Esophagus (tissue), 2 donors: ENCODE measurements at regions not wholly inside any gene's neighbourhood (a gene's known extent, or its start where the extent isn't known, plus 50 kb on each side); places are given as distances from the start of the nearest gene placed in this dataset.

ENCODE experiments used
- H3K27ac ChIP-seq, 2 donors: one replicate each; pipeline ENCODE4 v1.5.1; 2013; ENCODE audit warnings: low read depth in 2 of 2, mild to moderate bottlenecking in 2 of 2, inconsistent platforms in 1 of 2, low read length in 1 of 2, moderate library complexity in 1 of 2
- H3K27me3 ChIP-seq, 2 donors: one replicate each; pipeline ENCODE4 v1.6.1; 2013; ENCODE audit warnings: low read length in 2 of 2, control low read depth in 1 of 2, mild to moderate bottlenecking in 1 of 2; ENCODE audit not compliant: insufficient read depth in 2 of 2, control insufficient read depth in 1 of 2
- H3K36me3 ChIP-seq, 2 donors: one replicate each; pipeline ENCODE4 v1.6.1; 2013; ENCODE audit warnings: low read length in 1 of 2; ENCODE audit not compliant: control insufficient read depth in 2 of 2, insufficient read depth in 2 of 2
- H3K4me1 ChIP-seq, 2 donors: one replicate each; pipeline ENCODE4 v1.6.1; 2013; ENCODE audit warnings: low read length in 1 of 2; ENCODE audit not compliant: control insufficient read depth in 2 of 2, insufficient read depth in 2 of 2
- H3K4me3 ChIP-seq, 2 donors: one replicate each; pipeline ENCODE4 v1.5.1; 2013; ENCODE audit warnings: low read length in 2 of 2, mild to moderate bottlenecking in 2 of 2, low read depth in 1 of 2, moderate library complexity in 1 of 2
- H3K9me3 ChIP-seq, 2 donors: one replicate each; pipeline ENCODE4 v1.6.1; 2013; ENCODE audit warnings: mild to moderate bottlenecking in 2 of 2, low read depth in 1 of 2, low read length in 1 of 2, moderate library complexity in 1 of 2; ENCODE audit not compliant: control insufficient read depth in 2 of 2, insufficient read depth in 1 of 2
- WGBS, 2 donors: extraction: QIAGEN DNeasy Blood & Tissue Kit; methylation state at CpG; one replicate each; pipeline ENCODE4 v1.1.7; 2013; 5-methylcytosine and 5-hydroxymethylcytosine counted together
- donor health status: healthy with polysubstance abuse.
- donor health status: Bipolar disorder and iron deficiency.

GRCh38 chr2:61640406-61640805 is 102.2 kb upstream of the XPO1 start:
- Histone ChIP-seq H3K4me1 (no peaks in the 10 kb centered on the region), H3K27me3 (no peaks in the 10 kb centered on the region), H3K4me3 (no peak overlapping the region), H3K36me3 (no peaks in the 10 kb centered on the region), H3K9me3 (no peaks in the 10 kb centered on the region), H3K27ac (no peak overlapping the region)
- 91 to 96% methylated on average over 2 of the region's 2 CpGs for WGBS, 2 donors

DNA sequence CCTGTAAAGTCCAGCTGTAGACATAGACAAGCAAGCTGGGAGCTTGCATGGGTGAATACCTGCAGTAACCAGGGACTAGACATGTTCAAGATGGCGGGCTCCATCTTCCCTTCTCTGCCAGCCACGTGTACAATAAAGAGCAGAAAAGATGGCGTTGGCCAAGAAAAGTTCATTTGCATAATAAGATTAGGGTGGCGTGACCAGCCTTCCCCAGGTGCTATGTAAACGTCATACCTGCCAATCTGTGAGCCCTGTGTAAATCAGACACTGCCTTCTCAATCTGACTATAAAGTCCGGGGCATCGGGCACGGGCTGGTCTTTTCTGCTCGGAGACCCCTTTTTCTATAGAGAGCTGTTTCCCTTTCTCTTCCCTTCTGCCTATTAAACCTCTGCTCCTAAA is 101.6 kb upstream of the XPO1 start:
- H3K36me3 ChIP-seq, result no peaks in the 10 kb centered on the region
- no peak overlapping the region for H3K27ac ChIP-seq
- H3K4me1 ChIP-seq, result no peaks in the 10 kb centered on the region
- H3K27me3 ChIP-seq, result no peaks in the 10 kb centered on the region
- no peaks in the 10 kb centered on the region for H3K9me3 ChIP-seq
- 88% methylated on average over 9 of the region's 9 CpGs for WGBS, 2 donors
- no peak overlapping the region for H3K4me3 ChIP-seq

DNA sequence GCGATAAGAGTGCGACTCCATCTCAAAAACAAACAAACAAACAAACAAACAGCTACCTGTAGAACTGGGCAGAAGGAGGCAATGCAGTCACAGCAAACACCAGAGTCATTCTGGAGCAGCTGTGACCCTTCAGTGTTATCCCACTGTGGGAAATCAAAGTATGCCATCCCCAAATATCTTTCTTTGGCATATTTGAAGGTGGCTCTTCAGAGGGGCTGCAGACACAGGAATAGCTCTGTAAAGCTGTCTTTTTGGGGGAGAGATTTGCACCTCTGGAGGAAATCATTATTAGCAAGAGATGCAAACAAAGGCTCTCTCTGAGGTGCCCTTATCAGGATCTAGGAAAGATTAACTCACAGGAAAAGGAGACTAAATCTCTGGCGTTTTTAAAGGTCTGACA is 98.5 kb upstream of the XPO1 start:
- Histone ChIP-seq H3K4me1 (no peaks in the 10 kb centered on the region), H3K4me3 (no peak overlapping the region), H3K27me3 (no peaks in the 10 kb centered on the region), H3K9me3 (no peaks in the 10 kb centered on the region), H3K36me3 (no peaks in the 10 kb centered on the region), H3K27ac (no peak overlapping the region)
- 68 to 70% methylated on average over 3 of the region's 3 CpGs for WGBS, 2 donors

DNA sequence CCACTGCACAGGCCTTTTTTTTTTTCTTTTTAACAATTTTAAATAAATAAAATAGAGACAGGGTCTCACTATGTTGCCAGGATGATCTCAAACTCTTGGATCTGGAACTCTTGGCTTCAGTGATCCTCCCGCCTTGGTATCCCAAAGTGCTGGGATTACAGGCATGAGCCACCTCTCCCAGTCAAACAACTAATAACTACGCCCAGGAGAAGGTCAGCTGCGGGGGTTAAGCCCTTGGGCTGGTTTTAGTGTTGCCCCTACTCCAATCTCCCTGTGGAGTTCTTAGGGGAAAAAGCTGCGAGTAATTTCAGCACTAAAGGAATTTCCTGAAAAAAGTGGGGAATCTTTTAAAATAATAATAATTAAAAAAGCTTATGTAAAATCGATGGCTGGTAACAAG is 96.4 kb upstream of the XPO1 start:
- Histone ChIP-seq H3K9me3 (no peaks in the 10 kb centered on the region), H3K4me3 (no peak overlapping the region), H3K27me3 (no peaks in the 10 kb centered on the region), H3K36me3 (no peaks in the 10 kb centered on the region), H3K4me1 (no peaks in the 10 kb centered on the region), H3K27ac (no peak overlapping the region)
- 86 to 87% methylated on average over 5 of the region's 5 CpGs for WGBS, 2 donors

DNA sequence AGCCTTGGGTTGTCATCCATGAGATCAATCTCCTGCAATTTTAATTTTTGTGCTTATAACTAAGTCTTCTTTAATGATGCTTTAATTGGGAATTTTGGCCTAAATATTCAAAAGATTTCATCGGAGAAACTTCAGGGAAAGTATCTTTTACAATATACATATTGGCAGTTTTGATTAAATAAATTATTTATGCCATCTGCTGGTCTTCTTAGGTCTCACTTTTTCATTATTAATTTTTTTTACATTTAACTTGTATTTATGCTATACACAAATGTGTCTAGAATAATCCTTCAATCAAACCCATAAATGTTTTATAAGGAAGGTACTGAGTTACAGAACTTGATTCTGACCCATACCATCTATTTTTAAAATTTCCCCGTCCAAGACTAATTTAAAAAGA is 95.1 kb upstream of the XPO1 start:
- no peaks in the 10 kb centered on the region for H3K27me3 ChIP-seq
- H3K4me3 ChIP-seq, result no peak overlapping the region
- WGBS, 2 donors, result 73 to 80% methylated on average over 2 of the region's 2 CpGs
- no peak overlapping the region for H3K27ac ChIP-seq
- H3K4me1 ChIP-seq, result no peaks in the 10 kb centered on the region
- no peaks in the 10 kb centered on the region for H3K36me3 ChIP-seq
- no peaks in the 10 kb centered on the region for H3K9me3 ChIP-seq

DNA sequence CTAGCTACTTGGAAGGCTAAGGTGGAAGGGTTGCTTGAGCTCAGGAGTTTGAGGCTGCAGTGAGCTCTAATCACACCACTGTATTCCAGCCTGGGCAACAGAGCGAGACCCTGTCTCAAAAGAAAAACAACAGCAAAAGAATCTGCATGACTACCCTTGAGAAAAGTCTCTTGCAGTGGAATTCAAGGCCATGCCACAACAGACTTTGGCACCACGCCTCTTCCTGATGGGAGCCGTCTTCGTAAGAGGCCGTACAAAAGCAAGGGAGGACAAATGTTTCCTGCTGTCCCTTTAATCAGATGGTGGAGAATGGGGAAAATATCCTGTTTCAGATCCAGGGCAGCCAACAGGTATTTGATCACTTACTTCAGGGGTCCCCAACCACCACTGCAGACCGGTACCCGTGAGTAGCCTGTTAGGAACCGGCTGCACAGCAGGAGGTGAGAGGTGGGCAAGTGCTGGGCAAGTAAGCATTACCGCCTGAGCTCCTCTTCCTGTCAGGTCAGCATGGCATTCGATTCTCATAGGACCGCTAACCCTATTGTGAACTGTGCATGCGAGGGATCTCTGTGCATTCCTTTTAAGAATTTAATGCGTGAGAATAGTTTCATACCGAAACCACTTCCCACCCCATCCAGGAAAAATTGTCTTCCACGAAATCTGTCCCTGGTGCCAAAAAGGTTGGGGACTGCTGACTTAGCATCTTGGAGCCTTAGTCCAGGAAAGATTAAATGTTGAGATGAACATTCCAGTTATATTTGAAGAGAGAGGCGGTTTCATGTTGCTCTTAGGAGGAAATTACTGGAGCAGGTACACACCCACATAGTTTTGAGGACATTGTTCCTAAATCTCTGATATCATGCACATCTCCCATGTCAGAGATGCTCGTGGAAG is 94.4 kb upstream of the XPO1 start:
- H3K4me3 ChIP-seq, result no peak overlapping the region
- H3K36me3 ChIP-seq, result no peaks in the 10 kb centered on the region
- H3K4me1 ChIP-seq, result no peaks in the 10 kb centered on the region
- 73 to 76% methylated on average over 17 of the region's 17 CpGs for WGBS, 2 donors
- H3K9me3 ChIP-seq, result no peaks in the 10 kb centered on the region
- H3K27me3 ChIP-seq, result no peaks in the 10 kb centered on the region
- H3K27ac ChIP-seq, result no peak overlapping the region

- H3K9me3 ChIP-seq, result no peaks in the 10 kb centered on the region
- H3K27me3 ChIP-seq, result no peaks in the 10 kb centered on the region
- H3K36me3 ChIP-seq, result no peaks in the 10 kb centered on the region
- no peaks in the 10 kb centered on the region for H3K4me1 ChIP-seq
- no peak overlapping the region for H3K27ac ChIP-seq
- WGBS, 2 donors, result 92 to 97% methylated on average over 2 of the region's 2 CpGs
- no peak overlapping the region for H3K4me3 ChIP-seq
Measured at GRCh38 chr2:61631321-61631720, 93.2 kb upstream of the XPO1 start.

DNA sequence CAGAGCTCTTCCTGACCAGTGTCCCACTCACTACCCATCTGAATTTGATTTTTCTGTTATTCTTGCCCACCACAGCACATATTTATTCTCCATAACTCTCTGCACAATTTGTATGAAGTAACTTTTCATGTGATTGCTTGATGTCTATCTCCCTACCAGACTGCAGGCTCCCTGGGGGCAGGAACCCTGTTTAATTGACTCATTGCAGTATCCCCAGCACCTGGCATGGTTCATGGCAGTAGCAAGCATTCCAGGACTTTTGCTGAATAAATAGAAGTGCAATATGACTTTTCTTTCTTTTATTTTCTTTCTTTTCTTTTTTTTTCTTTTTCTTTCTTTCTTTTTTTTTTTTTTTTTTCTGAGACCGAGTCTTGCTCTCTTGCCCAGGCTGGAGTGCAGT is 88.7 kb upstream of the XPO1 start:
- Histone ChIP-seq H3K4me1 (no peaks in the 10 kb centered on the region), H3K27ac (no peak overlapping the region), H3K27me3 (no peaks in the 10 kb centered on the region), H3K36me3 (no peaks in the 10 kb centered on the region), H3K4me3 (no peak overlapping the region), H3K9me3 (no peaks in the 10 kb centered on the region)
- 100% methylated on average over 1 of the region's 1 CpG for WGBS, 2 donors

DNA sequence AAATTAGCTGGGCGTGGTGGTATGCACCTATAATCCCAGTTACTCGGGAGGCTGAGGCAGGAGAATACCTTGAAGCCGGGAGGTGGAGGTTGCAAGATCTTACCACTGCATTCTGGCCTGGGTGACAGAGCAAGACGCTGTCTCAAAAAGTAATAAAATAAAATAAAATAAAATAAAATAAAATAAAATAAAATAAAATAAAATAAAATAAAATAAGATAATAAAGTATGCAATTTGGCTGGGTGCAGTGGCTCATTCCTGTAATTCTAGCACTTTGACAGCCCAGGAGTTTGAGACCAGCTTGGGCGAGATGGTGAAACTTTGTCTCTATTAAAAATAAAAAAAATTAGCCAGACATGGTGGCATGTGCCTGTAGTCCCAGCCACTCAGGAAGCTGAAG is 85.6 kb upstream of the XPO1 start:
- 92 to 96% methylated on average over 5 of the region's 5 CpGs for WGBS, 2 donors

More for the DNA sequence above, 85.6 kb upstream of the XPO1 start:
- Histone ChIP-seq H3K36me3 (no peaks in the 10 kb centered on the region), H3K9me3 (no peaks in the 10 kb centered on the region), H3K4me3 (no peak overlapping the region), H3K4me1 (peaks cover 0 to 2% of the 10 kb centered on the region in 2 donors), H3K27ac (no peak overlapping the region), H3K27me3 (no peaks in the 10 kb centered on the region)
